ENCODE measurements at regions not wholly inside any gene's neighbourhood (a gene's known extent, or its start where the extent isn't known, plus 50 kb on each side); places are given as distances from the start of the nearest gene placed in this dataset.

DNA sequence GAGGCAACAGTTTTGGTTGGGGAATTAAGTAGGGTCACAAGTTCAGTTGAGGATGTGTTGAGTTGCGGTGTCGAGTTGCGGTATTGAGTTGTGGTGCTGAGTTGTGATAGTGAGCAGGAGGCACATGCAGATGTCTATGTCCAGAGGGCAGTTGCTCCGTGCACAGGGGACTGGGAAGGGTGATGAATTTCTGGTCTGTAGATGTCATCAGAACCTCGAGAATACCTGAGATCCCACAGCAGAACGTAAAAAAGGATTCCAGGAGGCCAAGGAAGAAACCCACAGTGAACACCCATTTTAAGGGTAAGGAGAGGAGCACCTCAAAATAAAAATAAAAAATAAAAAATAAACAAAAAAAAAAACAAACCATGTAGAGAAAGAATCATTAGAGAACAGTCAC, 354.4 kb upstream of the ARGLU1 start:
- WGBS, 3 donors, result 87 to 92% (median 88%) methylated on average over 6 of the region's 6 CpGs

GRCh38 chr13:106919638-106920037, 351.7 kb upstream of the ARGLU1 start:
- WGBS, 3 donors, result 27 to 30% (median 29%) methylated on average over 13 of the region's 13 CpGs
- H3K27ac ChIP-seq (ENCODE audit: low read depth, low read length), result no peak overlapping the region

More for the DNA sequence above, 354.4 kb upstream of the ARGLU1 start:
- no peak overlapping the region for H3K27ac ChIP-seq (ENCODE audit: low read depth, low read length)

DNA sequence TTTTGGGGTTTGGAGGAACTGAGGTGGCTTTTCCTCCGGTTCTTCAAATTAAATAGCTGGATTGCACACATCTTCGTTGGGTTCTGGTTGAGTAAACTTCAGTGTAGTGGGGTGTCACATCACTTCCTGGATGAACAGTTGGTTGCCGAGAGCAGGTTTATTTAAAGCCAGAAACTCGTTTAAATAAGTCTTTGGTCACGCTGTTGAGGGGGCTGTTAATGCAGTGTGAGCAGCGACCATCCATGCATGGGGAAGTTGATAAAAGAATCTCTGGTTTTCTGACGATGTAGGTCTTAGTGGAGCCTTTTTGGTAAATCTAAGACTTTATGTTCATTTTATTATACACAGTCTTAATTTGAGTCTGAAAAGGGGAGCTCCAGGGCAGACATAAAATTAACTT, 351.2 kb upstream of the ARGLU1 start:
- WGBS, 3 donors, result 30 to 47% (median 32%) methylated on average over 7 of the region's 7 CpGs

GRCh38 chr13:106918557-106918860, 350.6 kb upstream of the ARGLU1 start:
- 29 to 39% (median 33%) methylated on average over 3 of the region's 3 CpGs for WGBS, 3 donors
- H3K27ac ChIP-seq (ENCODE audit: low read depth, low read length), result no peak overlapping the region

More for the DNA sequence above, 351.2 kb upstream of the ARGLU1 start:
- H3K27ac ChIP-seq (ENCODE audit: low read depth, low read length), result no peak overlapping the region

DNA sequence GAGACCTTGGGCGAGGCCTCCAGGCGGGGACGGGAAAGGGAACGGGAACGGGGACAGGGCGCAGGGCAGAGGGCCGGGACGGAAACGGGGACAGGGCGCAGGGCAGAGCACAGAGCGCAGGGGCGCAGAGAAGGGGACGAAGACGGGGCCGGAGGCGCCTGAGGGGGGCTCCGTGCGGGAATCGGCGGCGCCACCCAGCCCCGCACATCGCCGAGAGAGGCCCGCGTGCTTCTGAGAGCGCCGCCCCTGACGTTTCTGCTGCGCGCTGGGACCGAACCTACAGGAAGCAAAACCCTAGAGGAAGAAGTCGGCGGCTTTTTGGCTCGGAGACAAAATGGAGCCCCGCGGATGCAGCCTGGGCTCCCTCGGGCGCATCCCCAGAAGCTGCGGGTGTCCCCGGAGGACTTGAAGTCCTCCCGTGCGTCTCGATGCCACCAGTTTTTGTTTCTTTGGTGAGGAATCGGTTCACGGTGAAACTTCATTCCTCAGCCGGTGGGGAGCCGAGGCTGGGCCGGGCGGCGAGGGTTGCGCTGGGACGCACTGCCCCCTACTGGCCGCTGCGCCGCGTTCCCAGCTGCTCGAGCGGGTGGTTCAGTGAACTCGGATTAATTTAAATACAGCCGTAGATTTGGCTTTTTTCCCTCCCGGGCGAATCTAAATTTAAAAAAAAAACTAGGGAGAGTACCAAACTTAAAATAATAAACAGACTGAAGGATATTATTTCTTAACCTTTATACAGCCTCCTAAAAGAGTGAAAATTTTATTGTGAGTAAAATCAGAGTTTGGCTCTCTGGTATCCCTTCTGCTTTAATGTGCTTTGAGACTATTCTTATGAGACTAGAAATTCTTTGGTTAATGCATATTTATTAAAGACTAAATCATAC, 350.0 kb upstream of the ARGLU1 start:
- WGBS, 3 donors, result 0% methylated on average over 60 to 63 of the region's 63 CpGs
- H3K27ac ChIP-seq (ENCODE audit: low read depth, low read length), result peak overlapping the region; percentile 40

DNA sequence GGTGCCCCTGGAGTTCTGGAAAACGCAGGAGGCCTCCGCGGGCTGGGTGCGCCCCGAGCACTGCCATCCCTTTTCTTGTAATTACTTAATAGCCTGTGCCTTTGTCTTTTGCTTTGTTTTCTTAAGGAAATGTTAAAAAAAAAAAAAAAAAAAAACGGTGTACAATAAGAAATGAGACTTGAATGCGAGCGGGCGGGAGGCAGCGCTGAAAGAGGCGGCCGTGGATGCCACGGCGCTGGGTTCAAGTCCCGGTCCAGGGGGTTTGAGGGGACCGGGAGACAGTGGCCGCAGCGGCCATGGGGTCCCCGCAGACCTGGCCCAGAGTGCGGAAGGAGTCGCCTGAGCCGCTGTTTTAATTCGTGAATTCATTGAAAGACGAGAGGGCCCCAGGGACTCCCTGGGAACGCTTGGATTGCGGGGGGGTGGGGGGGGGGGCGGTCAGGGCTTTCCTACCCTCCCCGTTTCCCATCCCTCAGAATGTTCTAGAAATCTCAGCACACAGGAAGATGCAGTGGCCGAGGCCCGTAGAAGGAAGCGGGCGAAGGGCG, 349.2 kb upstream of the ARGLU1 start:
- H3K27ac ChIP-seq (ENCODE audit: low read depth, low read length), result peak overlapping the region; percentile 40
- WGBS, 3 donors, result 34 to 42% (median 41%) methylated on average over 32 to 33 of the region's 33 CpGs

DNA sequence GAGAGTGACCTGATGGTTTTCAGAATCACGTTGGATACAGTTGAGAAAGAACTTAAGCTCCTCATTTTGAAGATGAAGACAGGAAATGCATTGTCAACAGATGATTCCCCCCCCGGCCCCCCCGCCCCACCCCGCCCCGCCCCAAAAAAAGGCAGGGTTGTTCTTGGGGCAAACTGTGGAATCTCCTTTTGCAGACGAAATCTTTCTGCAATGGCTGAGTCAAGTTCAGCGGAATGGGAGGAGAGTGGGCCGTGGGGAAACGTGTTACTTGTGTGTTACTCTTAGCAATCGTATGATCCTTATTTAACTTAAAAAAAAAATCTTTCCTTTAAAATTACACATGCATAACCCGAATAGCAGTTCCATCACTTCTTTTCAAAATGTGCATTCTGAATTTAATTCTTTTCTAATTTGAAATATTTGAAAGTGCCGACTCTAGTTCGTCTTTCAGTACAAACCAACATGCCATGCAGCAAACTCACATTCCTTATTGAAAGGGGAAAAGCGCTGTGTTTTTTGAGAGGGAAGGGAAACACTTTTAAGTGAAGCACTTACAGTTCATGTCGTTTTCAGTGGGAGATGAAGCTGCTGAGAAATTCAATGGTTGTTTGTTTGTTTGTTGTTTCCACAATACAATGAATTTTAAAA, 348.5 kb upstream of the ARGLU1 start:
- no peak overlapping the region for H3K27ac ChIP-seq (ENCODE audit: low read depth, low read length)
- WGBS, 3 donors, result 56 to 74% (median 62%) methylated on average over 15 of the region's 15 CpGs

DNA sequence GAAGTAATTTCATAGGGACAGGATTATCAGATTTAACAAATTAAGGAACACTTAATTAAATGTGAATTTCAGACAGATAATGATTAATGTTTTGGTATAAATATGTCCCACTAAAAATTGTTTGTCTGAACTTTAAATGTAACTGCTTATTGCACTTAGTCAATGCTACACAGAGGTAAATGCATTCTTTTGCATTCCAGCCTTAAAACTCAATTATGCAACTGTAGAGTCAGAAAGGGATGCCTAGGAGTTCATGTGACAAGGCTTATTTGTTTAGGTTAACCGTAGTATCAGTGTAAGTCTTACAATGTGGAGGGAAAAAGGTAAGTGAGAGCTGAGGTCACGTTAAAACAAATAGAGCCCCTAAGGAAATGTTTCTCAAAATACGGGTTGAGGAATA, 347.2 kb upstream of the ARGLU1 start:
- H3K27ac ChIP-seq (ENCODE audit: low read depth, low read length), result no peak overlapping the region
- 81 to 91% (median 89%) methylated on average over 3 of the region's 3 CpGs for WGBS, 3 donors

GRCh38 chr13:106911627-106912026, 343.7 kb upstream of the ARGLU1 start:
- no peak overlapping the region for H3K27ac ChIP-seq (ENCODE audit: low read depth, low read length)
- 68 to 85% (median 75%) methylated on average over 4 of the region's 4 CpGs for WGBS, 3 donors

DNA sequence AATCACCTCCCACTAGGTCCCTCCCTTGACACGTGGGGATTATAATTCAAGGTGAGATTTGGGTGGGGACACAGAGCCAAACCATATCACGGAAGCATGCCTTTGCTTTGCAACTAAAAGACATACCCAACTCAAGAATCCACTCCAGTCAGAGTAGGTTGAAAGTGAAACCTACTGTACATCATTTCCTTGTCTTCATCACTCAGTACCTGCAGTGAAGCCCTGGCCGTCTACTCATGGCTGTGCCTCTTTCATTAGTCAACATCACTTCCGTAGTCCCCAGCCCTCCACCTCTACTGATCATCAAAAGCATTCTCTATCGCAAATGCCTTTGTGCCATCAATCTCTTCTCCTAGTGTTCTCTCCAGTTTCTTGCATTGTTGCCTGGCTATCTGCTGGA, 343.1 kb upstream of the ARGLU1 start:
- H3K27ac ChIP-seq (ENCODE audit: low read depth, low read length), result no peak overlapping the region
- WGBS, 3 donors, result 71 to 80% (median 73%) methylated on average over 5 of the region's 5 CpGs

- no peak overlapping the region for H3K27ac ChIP-seq (ENCODE audit: low read depth, low read length)
- 78 to 93% (median 92%) methylated on average over 13 of the region's 13 CpGs for whole genome bisulfite sequencing, 3 donors
Measured at GRCh38 chr13:106906426-106906996, 338.6 kb upstream of the ARGLU1 start.

GRCh38 chr13:106905380-106906162, 337.6 kb upstream of the ARGLU1 start:
- 58 to 74% (median 59%) methylated on average over 14 of the region's 14 CpGs for WGBS, 3 donors
- no peak overlapping the region for H3K27ac ChIP-seq (ENCODE audit: low read depth, low read length)

GRCh38 chr13:106899442-106899841, 331.5 kb upstream of the ARGLU1 start:
- H3K27ac ChIP-seq (ENCODE audit: low read depth, low read length), result no peak overlapping the region

DNA sequence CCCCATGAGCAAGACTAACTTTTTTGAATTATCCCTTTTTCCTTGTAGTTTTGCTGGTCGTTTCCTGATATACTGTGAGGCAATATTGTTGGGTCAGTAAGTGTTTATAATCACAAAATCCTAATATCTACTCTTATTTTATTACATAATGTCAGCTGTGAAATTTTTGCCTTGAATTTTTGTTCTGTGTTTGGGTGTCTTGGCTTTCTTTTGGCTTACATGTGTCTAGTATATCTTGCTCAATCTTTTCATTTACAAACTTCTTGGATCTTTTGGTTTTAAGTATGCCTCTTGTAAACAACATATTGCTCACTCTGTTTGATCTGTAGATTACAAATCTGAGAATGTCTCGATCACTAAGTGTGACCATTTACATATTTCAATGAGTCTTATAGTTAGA, 330.3 kb upstream of the ARGLU1 start:
- WGBS, 3 donors, result 76 to 85% (median 80%) methylated on average over 2 of the region's 2 CpGs

DNA sequence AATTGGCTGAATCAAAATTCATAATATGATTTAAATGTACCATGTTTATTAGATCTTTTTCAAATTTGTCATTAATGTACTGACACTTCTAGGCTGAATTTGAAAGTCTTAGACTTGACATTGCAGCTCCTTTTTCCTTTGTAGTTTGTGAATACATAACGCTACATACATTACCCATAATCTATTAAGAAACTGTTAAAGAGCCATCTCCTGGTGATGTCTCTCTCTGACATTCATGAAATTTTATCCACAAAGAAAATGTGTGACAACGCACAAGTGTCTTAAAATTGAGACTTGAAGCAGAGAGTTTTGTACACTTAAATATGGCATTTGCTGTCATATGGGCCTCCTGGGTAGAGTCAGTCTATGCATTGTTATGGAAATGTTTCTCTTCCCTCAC, 320.2 kb upstream of the ARGLU1 start:
- no peak overlapping the region for H3K27ac ChIP-seq (ENCODE audit: low read depth, low read length)
- WGBS, 3 donors, result 96 to 99% (median 99%) methylated on average over 2 of the region's 2 CpGs

More for the DNA sequence above, 330.3 kb upstream of the ARGLU1 start:
- no peak overlapping the region for H3K27ac ChIP-seq (ENCODE audit: low read depth, low read length)

DNA sequence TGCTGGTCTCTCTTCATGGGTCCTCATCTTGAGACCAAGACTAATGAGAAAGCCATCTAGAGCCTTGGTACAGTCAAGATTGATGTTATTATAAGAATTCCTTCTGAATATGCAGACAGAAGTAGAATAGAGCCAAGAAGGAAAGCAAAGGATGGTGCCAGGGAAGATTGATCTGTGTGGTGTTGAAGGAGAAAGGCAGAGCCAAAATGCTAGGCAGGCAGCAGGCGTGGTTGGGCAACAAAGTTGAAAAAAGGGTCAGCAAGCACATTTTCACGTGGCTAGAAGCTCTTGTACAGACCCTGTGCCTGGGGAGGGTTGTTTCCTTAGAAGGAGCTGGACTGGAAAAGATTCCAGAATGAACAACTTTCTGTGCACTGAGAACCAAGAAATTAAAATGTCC, 319.7 kb upstream of the ARGLU1 start:
- 47 to 79% (median 68%) methylated on average over 2 of the region's 2 CpGs for WGBS, 3 donors
- no peak overlapping the region for H3K27ac ChIP-seq (ENCODE audit: low read depth, low read length)

GRCh38 chr13:106883976-106884375, 316.0 kb upstream of the ARGLU1 start:
- H3K27ac ChIP-seq (ENCODE audit: low read depth, low read length), result no peak overlapping the region

- WGBS, 3 donors, result 65 to 69% (median 67%) methylated on average over 6 of the region's 6 CpGs
- H3K27ac ChIP-seq (ENCODE audit: low read depth, low read length), result no peak overlapping the region
Measured at GRCh38 chr13:106882246-106882645, 314.3 kb upstream of the ARGLU1 start.

DNA sequence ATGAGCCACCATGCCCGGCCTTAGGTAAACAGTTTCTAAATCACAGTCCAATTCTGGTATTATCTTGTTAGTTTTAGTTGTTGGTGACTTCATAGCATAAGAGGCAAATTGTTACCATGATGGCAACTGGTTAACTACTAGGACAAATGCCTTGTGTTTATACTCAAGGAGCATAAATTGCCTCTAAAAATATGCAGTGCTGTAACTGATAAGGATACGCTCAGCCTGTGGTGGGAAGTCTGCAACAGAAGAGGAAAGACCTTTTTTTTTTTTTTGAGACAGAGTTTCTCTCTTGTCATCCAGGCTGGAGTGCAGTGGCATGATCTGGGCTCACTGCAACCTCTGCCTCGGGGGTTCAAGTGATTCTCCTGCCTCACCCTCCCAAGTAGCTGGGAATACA, 311.9 kb upstream of the ARGLU1 start:
- 70 to 78% (median 76%) methylated on average over 3 of the region's 3 CpGs for WGBS, 3 donors
- no peak overlapping the region for H3K27ac ChIP-seq (ENCODE audit: low read depth, low read length)

Measured in adipose tissue (tissue), 3 donors.